K562 (cell line): ENCODE measurements at regions not wholly inside any gene's neighbourhood (a gene's known extent, or its start where the extent isn't known, plus 50 kb on each side); places are given as distances from the start of the nearest gene placed in this dataset.

ENCODE experiments used
- ATAC-seq: fragments of 200-7000 bp; cut with Tn5 transposase; 3 replicates; pipeline ENCODE4 v1.9.1; 2020; ENCODE audit warnings: moderate library complexity
- BruUV-seq: library from RNA; stranded (reverse); fragments of 400-500 nt; replicated peaks from 2 replicates; lab custom pipeline; 2021; lab: Mats Ljungman, UMichigan
- CTCF ChIA-PET: fragments of 300-600 bp; formaldehyde crosslinking; extraction: SDS; loops from one replicate; lab custom pipeline; 2021; ENCODE audit warnings: low intra/inter-chr PET ratio; lab: Yijun Ruan, JAX
- POLR2A ChIA-PET: fragments of 300-600, 350-650 bp; sonication (Branson Sonifier 250); formaldehyde crosslinking; extraction: SDS; loops from one replicate; lab custom pipeline; 2021; ENCODE audit warnings: antibody characterized with exemption, inconsistent platforms; lab: Yijun Ruan, JAX
- DNase-seq, 4 experiments: peaks; one replicate each; pipeline versions ENCODE4 v3.0.0 to v3.0.0-alpha.2; 2011 to 2018; ENCODE audit warnings: low spot score in 3 of 4, mixed read lengths in 3 of 4; ENCODE audit errors: extremely low read depth in 1 of 4
- FAIRE-seq: peaks from 2 replicates; lab custom pipeline; 2011; peaks lifted over from hg19 to GRCh38; lab: Jason Lieb, UNC
- H2AFZ ChIP-seq: 2 replicates; pipeline ENCODE4 v1.6.0; 2011; ENCODE audit warnings: low read depth, low read length, control low read depth, inconsistent platforms
- H3K27ac ChIP-seq: fragments of 200-600 bp; 3 replicates; pipeline ENCODE4 v1.8.0; 2011; ENCODE audit warnings: low read depth, mild to moderate bottlenecking, control low read depth, inconsistent platforms, low read length, moderate library complexity, mixed read lengths; ENCODE audit errors: extremely low read depth
- H3K27me3 ChIP-seq, 2 experiments: fragments of 300-600 bp in 1 of 2; 2 replicates in 1 of 2; 3 replicates in 1 of 2; pipeline versions ENCODE4 v1.6.0 to v1.8.0; 2011; ENCODE audit warnings: inconsistent platforms in 2 of 2, low read length in 2 of 2, mild to moderate bottlenecking in 1 of 2, mixed read lengths in 1 of 2, moderate library complexity in 1 of 2; ENCODE audit not compliant: control insufficient read depth in 2 of 2, insufficient read depth in 2 of 2
- H3K36me3 ChIP-seq: fragments of 300-600 bp; 3 replicates; pipeline ENCODE4 v1.8.0; 2011; ENCODE audit warnings: mild to moderate bottlenecking, low read length, inconsistent platforms; ENCODE audit not compliant: control insufficient read depth, insufficient read depth
- H3K4me1 ChIP-seq, 2 experiments: fragments of 200-600 bp in 1 of 2; replicated peaks in 1 of 2; 2 replicates in 1 of 2; 3 replicates in 1 of 2; pipeline versions ENCODE4 v1.5.1 to v1.8.0; 2011; ENCODE audit warnings: inconsistent platforms in 2 of 2, low read length in 2 of 2, mild to moderate bottlenecking in 1 of 2, mixed read lengths in 1 of 2, moderate library complexity in 1 of 2; ENCODE audit not compliant: control insufficient read depth in 2 of 2, insufficient read depth in 2 of 2
- H3K4me2 ChIP-seq: 2 replicates; pipeline ENCODE4 v1.6.1; 2011; ENCODE audit warnings: low read length, control low read depth, inconsistent platforms, mixed read lengths; ENCODE audit not compliant: insufficient read depth
- H3K4me3 ChIP-seq: fragments of 200-600 bp; sonication (generic), shearing (Covaris generic); 2 replicates; pipeline ENCODE4 v1.5.1; 2016; ENCODE audit warnings: control low read depth, inconsistent platforms
- H3K79me2 ChIP-seq: fragments of 200-600 bp; 3 replicates; pipeline ENCODE4 v1.8.0; 2011; ENCODE audit warnings: low read length, inconsistent platforms; ENCODE audit not compliant: control insufficient read depth, insufficient read depth
- H3K9ac ChIP-seq, 2 experiments: 2 replicates each; pipeline versions ENCODE4 v1.6.0 to v1.6.1; 2011; ENCODE audit warnings: low read depth in 2 of 2, low read length in 2 of 2, control low read depth in 1 of 2, inconsistent platforms in 1 of 2, mild to moderate bottlenecking in 1 of 2, mixed read lengths in 1 of 2; ENCODE audit not compliant: insufficient read depth in 1 of 2
- H3K9me1 ChIP-seq: one replicate; pipeline ENCODE4 v1.6.0; 2011; ENCODE audit warnings: inconsistent platforms, mild to moderate bottlenecking, low read length, moderate library complexity; ENCODE audit not compliant: control insufficient read depth, insufficient read depth
- H3K9me3 ChIP-seq: replicated peaks from 2 replicates; pipeline ENCODE4 v1.5.1; 2011; ENCODE audit warnings: low read depth, low read length, inconsistent platforms; ENCODE audit not compliant: control insufficient read depth, insufficient read depth
- H4K20me1 ChIP-seq: replicated peaks from 2 replicates; pipeline ENCODE4 v1.6.1; 2011; ENCODE audit warnings: low read length, inconsistent platforms, mixed read lengths; ENCODE audit not compliant: control insufficient read depth, insufficient read depth
- CBFA2T3 ChIP-seq: fragments of 450-650 bp; IDR thresholded peaks from 2 replicates; pipeline ENCODE4 v1.6.1; 2017
- CEBPG ChIP-seq, 3 experiments: fragments of 200-800 bp in 1 of 3; sonication (Bioruptor generic) in 1 of 3; sonication (generic) in 1 of 3; formaldehyde crosslinking in 1 of 3; IDR thresholded peaks in 2 of 3; conservative IDR thresholded peaks in 1 of 3; 2 replicates each; pipeline versions ENCODE4 v1.6.1 to v1.8.0; 2016 to 2022; ENCODE audit warnings: missing compliant biosample characterization in 2 of 3, missing genetic modification characterization in 2 of 3, mild to moderate bottlenecking in 1 of 3, missing genetic modification reagents in 1 of 3
- CREB3L1 ChIP-seq: fragments of 450-650 bp; IDR thresholded peaks from 2 replicates; pipeline ENCODE4 v1.6.1; 2014; ENCODE audit warnings: low read depth, mild to moderate bottlenecking, moderate library complexity, borderline replicate concordance
- EHMT2 ChIP-seq: fragments of 450-650 bp; IDR thresholded peaks from 2 replicates; pipeline ENCODE4 v1.6.1; 2018; ENCODE audit warnings: antibody characterized with exemption
- FOXA1 ChIP-seq: fragments of 450-650 bp; IDR thresholded peaks from 2 replicates; pipeline ENCODE4 v1.6.1; 2016; ENCODE audit warnings: mild to moderate bottlenecking, borderline replicate concordance
- FOXK2 ChIP-seq, 2 experiments: fragments of 450-650 bp; IDR thresholded peaks in 1 of 2; conservative IDR thresholded peaks in 1 of 2; 2 replicates each; pipeline ENCODE4 v1.6.1; 2016; ENCODE audit warnings: low read depth in 2 of 2, mild to moderate bottlenecking in 1 of 2
- NRF1 ChIP-seq, 2 experiments: fragments of 450-650 bp; IDR thresholded peaks in 1 of 2; conservative IDR thresholded peaks in 1 of 2; 2 replicates each; pipeline ENCODE4 v1.6.1; 2014; ENCODE audit warnings: mild to moderate bottlenecking in 2 of 2
- PRPF4 ChIP-seq: fragments of 200-400 bp; formaldehyde crosslinking; IDR thresholded peaks from one replicate; pipeline ENCODE4 v1.6.1; 2017; ENCODE audit warnings: low read length, low read depth, mild to moderate bottlenecking; ENCODE audit not compliant: insufficient read depth, poor library complexity, severe bottlenecking
- PTRF ChIP-seq: fragments of 450-650 bp; IDR thresholded peaks from 2 replicates; pipeline ENCODE4 v1.6.1; 2016; ENCODE audit warnings: mild to moderate bottlenecking, missing genetic modification characterization, missing compliant biosample characterization
- SIN3B ChIP-seq: fragments of 450-650 bp; IDR thresholded peaks from 2 replicates; pipeline ENCODE4 v1.6.1; 2017; ENCODE audit warnings: low read depth, mild to moderate bottlenecking, moderate library complexity
- WGBS: fragments of 100-300 bp; shearing (Covaris generic); methylation state at CpG from one replicate; pipeline ENCODE4 v1.1.6; 2016; ENCODE audit warnings: low coverage, mixed read lengths; ENCODE audit not compliant: insufficient coverage; ENCODE audit errors: missing lambda C conversion rate; 5-methylcytosine and 5-hydroxymethylcytosine counted together
- in situ Hi-C: fragments of 300-500 bp; cut with MboI; formaldehyde crosslinking; loops from 4 replicates; pipeline ENCODE4 v1.15.0; 2018; ENCODE audit warnings: inconsistent platforms, mixed read lengths
- intact Hi-C: fragments of 100-400 bp; cut with micrococcal nuclease; formaldehyde crosslinking; loops from 2 replicates; pipeline ENCODE4 v1.14.2; 2022
- TF ChIP-seq, protein P1 (sequence below): fragments of 450-650 bp; IDR thresholded peaks from 2 replicates; pipeline ENCODE4 v1.6.1; 2016
- TF ChIP-seq, protein P2 (sequence below): fragments of 250-450 bp; sonication (Bioruptor Pico); IDR thresholded peaks from 2 replicates; pipeline ENCODE4 v1.4.0; 2020; ENCODE audit warnings: mild to moderate bottlenecking, moderate library complexity
- TF ChIP-seq, protein P3 (sequence below): fragments of 200-800 bp; sonication (Bioruptor generic); IDR thresholded peaks from 2 replicates; pipeline ENCODE4 v1.6.1; 2017; ENCODE audit warnings: missing genetic modification characterization, missing compliant biosample characterization

- WGBS = 0% methylated on average over 3 of the region's 4 CpGs
- no peaks in the 10 kb centered on the region; the same call in none of the 2 replicates for H3K9me3 ChIP-seq
- H3K79me2 ChIP-seq = no peaks in the 10 kb centered on the region
- in situ Hi-C loops (no loop called here), intact Hi-C loops (no loop called here)
- FAIRE-seq (no peak), ATAC-seq (no peak), DNase-seq (no peak)
- no peaks in the 10 kb centered on the region for H3K36me3 ChIP-seq
- H3K27ac ChIP-seq = no peak overlapping the region
- H3K4me2 ChIP-seq = no peak overlapping the region
- ChIA-PET POLR2A (no interaction called here), CTCF (no interaction called here)
- no peak overlapping the region for H3K9ac ChIP-seq
- H3K4me3 ChIP-seq = no peak overlapping the region
- no TSS peak for BruUV-seq
- no peaks in the 10 kb centered on the region for H4K20me1 ChIP-seq
- H3K4me1 ChIP-seq = no peaks in the 10 kb centered on the region
- H3K9me1 ChIP-seq = no peaks in the 10 kb centered on the region
- no peak overlapping the region for H2AFZ ChIP-seq
- no peaks in the 10 kb centered on the region for H3K27me3 ChIP-seq
- no peak for TF ChIP-seq CREB3L1
- no peak for TF ChIP-seq CEBPG (CRISPR knock-in tag; IDR thresholded peaks at IDR 0.05)
- TF ChIP-seq CEBPG (tag; conservative IDR thresholded peaks at IDR 0.05 in 1 of 2, IDR thresholded peaks at IDR 0.05 in 1 of 2) = no peak
- TF ChIP-seq, protein P1, sequence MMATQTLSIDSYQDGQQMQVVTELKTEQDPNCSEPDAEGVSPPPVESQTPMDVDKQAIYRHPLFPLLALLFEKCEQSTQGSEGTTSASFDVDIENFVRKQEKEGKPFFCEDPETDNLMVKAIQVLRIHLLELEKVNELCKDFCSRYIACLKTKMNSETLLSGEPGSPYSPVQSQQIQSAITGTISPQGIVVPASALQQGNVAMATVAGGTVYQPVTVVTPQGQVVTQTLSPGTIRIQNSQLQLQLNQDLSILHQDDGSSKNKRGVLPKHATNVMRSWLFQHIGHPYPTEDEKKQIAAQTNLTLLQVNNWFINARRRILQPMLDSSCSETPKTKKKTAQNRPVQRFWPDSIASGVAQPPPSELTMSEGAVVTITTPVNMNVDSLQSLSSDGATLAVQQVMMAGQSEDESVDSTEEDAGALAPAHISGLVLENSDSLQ = no peak
- no peak for TF ChIP-seq SIN3B
- no peak for TF ChIP-seq PRPF4
- no peak for TF ChIP-seq PTRF (tag)
- TF ChIP-seq, protein P2, sequence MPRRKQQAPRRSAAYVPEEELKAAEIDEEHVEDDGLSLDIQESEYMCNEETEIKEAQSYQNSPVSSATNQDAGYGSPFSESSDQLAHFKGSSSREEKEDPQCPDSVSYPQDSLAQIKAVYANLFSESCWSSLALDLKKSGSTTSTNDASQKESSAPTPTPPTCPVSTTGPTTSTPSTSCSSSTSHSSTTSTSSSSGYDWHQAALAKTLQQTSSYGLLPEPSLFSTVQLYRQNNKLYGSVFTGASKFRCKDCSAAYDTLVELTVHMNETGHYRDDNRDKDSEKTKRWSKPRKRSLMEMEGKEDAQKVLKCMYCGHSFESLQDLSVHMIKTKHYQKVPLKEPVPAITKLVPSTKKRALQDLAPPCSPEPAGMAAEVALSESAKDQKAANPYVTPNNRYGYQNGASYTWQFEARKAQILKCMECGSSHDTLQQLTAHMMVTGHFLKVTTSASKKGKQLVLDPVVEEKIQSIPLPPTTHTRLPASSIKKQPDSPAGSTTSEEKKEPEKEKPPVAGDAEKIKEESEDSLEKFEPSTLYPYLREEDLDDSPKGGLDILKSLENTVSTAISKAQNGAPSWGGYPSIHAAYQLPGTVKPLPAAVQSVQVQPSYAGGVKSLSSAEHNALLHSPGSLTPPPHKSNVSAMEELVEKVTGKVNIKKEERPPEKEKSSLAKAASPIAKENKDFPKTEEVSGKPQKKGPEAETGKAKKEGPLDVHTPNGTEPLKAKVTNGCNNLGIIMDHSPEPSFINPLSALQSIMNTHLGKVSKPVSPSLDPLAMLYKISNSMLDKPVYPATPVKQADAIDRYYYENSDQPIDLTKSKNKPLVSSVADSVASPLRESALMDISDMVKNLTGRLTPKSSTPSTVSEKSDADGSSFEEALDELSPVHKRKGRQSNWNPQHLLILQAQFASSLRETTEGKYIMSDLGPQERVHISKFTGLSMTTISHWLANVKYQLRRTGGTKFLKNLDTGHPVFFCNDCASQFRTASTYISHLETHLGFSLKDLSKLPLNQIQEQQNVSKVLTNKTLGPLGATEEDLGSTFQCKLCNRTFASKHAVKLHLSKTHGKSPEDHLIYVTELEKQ (CRISPR knock-in tag) = no peak
- TF ChIP-seq NRF1 (conservative IDR thresholded peaks at IDR 0.05 in 1 of 2, IDR thresholded peaks at IDR 0.05 in 1 of 2) = no peak
- no peak for TF ChIP-seq FOXA1
- TF ChIP-seq CBFA2T3 = no peak
- TF ChIP-seq FOXK2 (conservative IDR thresholded peaks at IDR 0.05 in 1 of 2, IDR thresholded peaks at IDR 0.05 in 1 of 2; ENCODE audit: low read depth in 2 of 2) = no peak
- TF ChIP-seq, protein P3, sequence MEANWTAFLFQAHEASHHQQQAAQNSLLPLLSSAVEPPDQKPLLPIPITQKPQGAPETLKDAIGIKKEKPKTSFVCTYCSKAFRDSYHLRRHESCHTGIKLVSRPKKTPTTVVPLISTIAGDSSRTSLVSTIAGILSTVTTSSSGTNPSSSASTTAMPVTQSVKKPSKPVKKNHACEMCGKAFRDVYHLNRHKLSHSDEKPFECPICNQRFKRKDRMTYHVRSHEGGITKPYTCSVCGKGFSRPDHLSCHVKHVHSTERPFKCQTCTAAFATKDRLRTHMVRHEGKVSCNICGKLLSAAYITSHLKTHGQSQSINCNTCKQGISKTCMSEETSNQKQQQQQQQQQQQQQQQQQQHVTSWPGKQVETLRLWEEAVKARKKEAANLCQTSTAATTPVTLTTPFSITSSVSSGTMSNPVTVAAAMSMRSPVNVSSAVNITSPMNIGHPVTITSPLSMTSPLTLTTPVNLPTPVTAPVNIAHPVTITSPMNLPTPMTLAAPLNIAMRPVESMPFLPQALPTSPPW = no peak
- TF ChIP-seq EHMT2 = no peak
Observed at GRCh38 chr6:81063891-81064290, 688.6 kb downstream of the TENT5A start.
